ENCODE measurements at regions not wholly inside any gene's neighbourhood (a gene's known extent, or its start where the extent isn't known, plus 50 kb on each side); places are given as distances from the start of the nearest gene placed in this dataset.

- TF ChIP-seq, protein P1, sequence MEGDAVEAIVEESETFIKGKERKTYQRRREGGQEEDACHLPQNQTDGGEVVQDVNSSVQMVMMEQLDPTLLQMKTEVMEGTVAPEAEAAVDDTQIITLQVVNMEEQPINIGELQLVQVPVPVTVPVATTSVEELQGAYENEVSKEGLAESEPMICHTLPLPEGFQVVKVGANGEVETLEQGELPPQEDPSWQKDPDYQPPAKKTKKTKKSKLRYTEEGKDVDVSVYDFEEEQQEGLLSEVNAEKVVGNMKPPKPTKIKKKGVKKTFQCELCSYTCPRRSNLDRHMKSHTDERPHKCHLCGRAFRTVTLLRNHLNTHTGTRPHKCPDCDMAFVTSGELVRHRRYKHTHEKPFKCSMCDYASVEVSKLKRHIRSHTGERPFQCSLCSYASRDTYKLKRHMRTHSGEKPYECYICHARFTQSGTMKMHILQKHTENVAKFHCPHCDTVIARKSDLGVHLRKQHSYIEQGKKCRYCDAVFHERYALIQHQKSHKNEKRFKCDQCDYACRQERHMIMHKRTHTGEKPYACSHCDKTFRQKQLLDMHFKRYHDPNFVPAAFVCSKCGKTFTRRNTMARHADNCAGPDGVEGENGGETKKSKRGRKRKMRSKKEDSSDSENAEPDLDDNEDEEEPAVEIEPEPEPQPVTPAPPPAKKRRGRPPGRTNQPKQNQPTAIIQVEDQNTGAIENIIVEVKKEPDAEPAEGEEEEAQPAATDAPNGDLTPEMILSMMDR (conservative IDR thresholded peaks at IDR 0.05) = no peak
- TF ChIP-seq EZH2 (IDR thresholded peaks at IDR 0.05; ENCODE audit: low read depth) = no peak
Measured at GRCh38 chr18:68596016-68596415, 118.9 kb downstream of the TMX3 start.
